ENCODE measurements at regions not wholly inside any gene's neighbourhood (a gene's known extent, or its start where the extent isn't known, plus 50 kb on each side); places are given as distances from the start of the nearest gene placed in this dataset.

GRCh38 chr9:14967450-14968321 is 57.5 kb upstream of the FREM1 start (continued):
- TF ChIP-seq RAD21 (CRISPR knock-in tag; conservative IDR thresholded peaks at IDR 0.05 in 1 of 2, IDR thresholded peaks at IDR 0.05 in 1 of 2), result no peak
- no peak for TF ChIP-seq E2F1 (CRISPR knock-in tag; IDR thresholded peaks at IDR 0.05)
- peak; percentile 51 for TF ChIP-seq CTCFL (IDR thresholded peaks at IDR 0.05; ENCODE audit: borderline replicate concordance, insufficient read depth, low read depth, low read length, poor library complexity, severe bottlenecking)

Data from K562 (cell line).